CD14-positive monocyte (primary cell): ENCODE measurements at regions not wholly inside any gene's neighbourhood (a gene's known extent, or its start where the extent isn't known, plus 50 kb on each side); places are given as distances from the start of the nearest gene placed in this dataset.
A peak's percentile ranks its signal among the peaks of the same experiment; 100 is the strongest.

Source experiments
- DNase-seq, 3 donors: peaks; one replicate each; pipeline ENCODE4 v3.0.0-alpha.2; 2011 to 2022
- H2AFZ ChIP-seq: 2 replicates; pipeline ENCODE4 v1.6.0; 2012; ENCODE audit warnings: mild to moderate bottlenecking, low read depth, low read length, inconsistent platforms; ENCODE audit not compliant: insufficient read depth, poor library complexity, severe bottlenecking
- H3K27ac ChIP-seq, 2 donors: 1 replicate in 1 of 2; 2 replicates in 1 of 2; pipeline ENCODE4 v1.5.1; 2012 to 2013; ENCODE audit warnings: low read length in 2 of 2, control low read depth in 1 of 2, inconsistent platforms in 1 of 2, low read depth in 1 of 2, mild to moderate bottlenecking in 1 of 2
- H3K27me3 ChIP-seq, 2 donors: one replicate each; pipeline versions ENCODE4 v1.6.0 to v1.6.1; 2011 to 2013; ENCODE audit warnings: low read length in 2 of 2; ENCODE audit not compliant: control insufficient read depth in 2 of 2, insufficient read depth in 2 of 2
- H3K36me3 ChIP-seq, 2 donors: replicated peaks in 1 of 2; 1 replicate in 1 of 2; 2 replicates in 1 of 2; pipeline versions ENCODE4 v1.5.1 to v1.6.1; 2012 to 2013; ENCODE audit warnings: low read length in 2 of 2, control low read depth in 1 of 2, inconsistent platforms in 1 of 2, mild to moderate bottlenecking in 1 of 2; ENCODE audit not compliant: insufficient read depth in 2 of 2, control insufficient read depth in 1 of 2
- H3K4me1 ChIP-seq, 2 donors: 1 replicate in 1 of 2; 2 replicates in 1 of 2; pipeline versions ENCODE4 v1.5.1 to v1.6.1; 2012 to 2013; ENCODE audit warnings: low read length in 2 of 2, control low read depth in 1 of 2, inconsistent platforms in 1 of 2, mild to moderate bottlenecking in 1 of 2, moderate library complexity in 1 of 2; ENCODE audit not compliant: insufficient read depth in 2 of 2, control insufficient read depth in 1 of 2
- H3K4me2 ChIP-seq: replicated peaks from 2 replicates; pipeline ENCODE3; 2012; ENCODE audit warnings: low read length, moderate library complexity, mild to moderate bottlenecking; ENCODE audit not compliant: poor library complexity, severe bottlenecking; ENCODE audit errors: extremely low read depth
- H3K4me3 ChIP-seq, 3 experiments: fragments of 200-600 bp in 1 of 3; sonication (generic) in 1 of 3; replicated peaks in 1 of 3; 1 replicate in 2 of 3; 2 replicates in 1 of 3; pipeline ENCODE4 v1.5.1; 2011 to 2013; ENCODE audit warnings: low read length in 3 of 3, mild to moderate bottlenecking in 3 of 3, control low read depth in 2 of 3, low read depth in 2 of 3, inconsistent platforms in 1 of 3, moderate library complexity in 1 of 3
- H3K79me2 ChIP-seq: 2 replicates; pipeline ENCODE4 v1.6.0; 2012; ENCODE audit warnings: mild to moderate bottlenecking, control low read depth, inconsistent platforms, low read length, moderate library complexity; ENCODE audit not compliant: insufficient read depth
- H3K9ac ChIP-seq: 2 replicates; pipeline ENCODE4 v1.6.0; 2017; ENCODE audit warnings: low read length, mild to moderate bottlenecking; ENCODE audit not compliant: insufficient read depth, poor library complexity, severe bottlenecking
- H3K9me3 ChIP-seq, 2 donors: replicated peaks in 1 of 2; 1 replicate in 1 of 2; 2 replicates in 1 of 2; pipeline versions ENCODE4 v1.5.1 to v1.6.1; 2012 to 2013; ENCODE audit warnings: low read length in 2 of 2, control low read depth in 1 of 2; ENCODE audit not compliant: control insufficient read depth in 1 of 2, insufficient read depth in 1 of 2
- H4K20me1 ChIP-seq: 2 replicates; pipeline ENCODE4 v1.6.0; 2012; ENCODE audit warnings: mild to moderate bottlenecking, low read length, control low read depth, moderate library complexity; ENCODE audit not compliant: insufficient read depth
- H3K27ac Mint-ChIP-seq, 7 donors: one replicate each; pipeline ENCODE4 v1.8.0; 2020; ENCODE audit warnings: mild to moderate bottlenecking in 7 of 7, mixed read lengths in 7 of 7, moderate library complexity in 6 of 7, inconsistent platforms in 2 of 7
- H3K27me3 Mint-ChIP-seq, 3 donors: one replicate each; pipeline ENCODE4 v1.8.0; 2021 to 2022; ENCODE audit warnings: low read depth in 3 of 3, mild to moderate bottlenecking in 3 of 3, mixed read lengths in 3 of 3, moderate library complexity in 3 of 3, inconsistent platforms in 1 of 3
- H3K36me3 Mint-ChIP-seq, 2 donors: one replicate each; pipeline ENCODE4 v1.8.0; 2020; ENCODE audit warnings: mixed read lengths in 2 of 2, inconsistent platforms in 1 of 2, mild to moderate bottlenecking in 1 of 2
- H3K4me1 Mint-ChIP-seq: one replicate; pipeline ENCODE4 v1.8.0; 2020; ENCODE audit warnings: mild to moderate bottlenecking, mixed read lengths
- H3K4me3 Mint-ChIP-seq, 2 donors: one replicate each; pipeline ENCODE4 v1.8.0; 2020; ENCODE audit warnings: mild to moderate bottlenecking in 2 of 2, mixed read lengths in 2 of 2, moderate library complexity in 1 of 2
- H3K9me3 Mint-ChIP-seq, 7 donors: one replicate each; pipeline ENCODE4 v1.8.0; 2020 to 2022; ENCODE audit warnings: mixed read lengths in 7 of 7, mild to moderate bottlenecking in 6 of 7, moderate library complexity in 6 of 7, inconsistent platforms in 2 of 7
- CTCF ChIP-seq: fragments of 200-600 bp; IDR thresholded peaks from one replicate; pipeline ENCODE4 v1.8.0; 2022; ENCODE audit warnings: antibody characterized with exemption, mild to moderate bottlenecking
- WGBS: methylation state at CpG from one replicate; pipeline ENCODE4 v1.1.5; 2013; ENCODE audit warnings: missing lambda C conversion rate; ENCODE audit not compliant: insufficient coverage; 5-methylcytosine and 5-hydroxymethylcytosine counted together
- intact Hi-C, 2 donors: fragments of 100-400 bp; cut with micrococcal nuclease; formaldehyde crosslinking; loops; one replicate each; pipeline versions ENCODE4 v1.15.0 to v1.15.1; 2023

GRCh38 chr9:22238809-22239684 lies 207.6 kb upstream of the DMRTA1 start:
- Histone ChIP-seq H4K20me1 (no peaks in the 10 kb centered on the region), H3K36me3 (no peaks in the 10 kb centered on the region), H3K9ac (no peak overlapping the region), H3K27ac (no peak overlapping the region), H2AFZ (no peak overlapping the region), H3K27me3 (peaks cover 0 to 3% of the 10 kb centered on the region in 2 donors), H3K9me3 (no peaks in the 10 kb centered on the region), H3K4me2 (peak overlapping the region; percentile 30), H3K4me3 (no peak overlapping the region), H3K79me2 (no peaks in the 10 kb centered on the region), H3K4me1 (peaks cover 19 to 31% of the 10 kb centered on the region in 2 donors)
- no peak overlapping the region for H3K4me3 Mint-ChIP-seq
- H3K27ac Mint-ChIP-seq, result peak overlapping the region in 1 of 7 donors; percentile 33
- intact Hi-C loops, result loop anchor here in 1 of 2 donors (5.0 kb wide), 1 partner anchor 427 kb away; no protein-coding TSS in a partner anchor
- WGBS, result 11% methylated on average over 2 of the region's 9 CpGs
- peak; percentile 70 for TF ChIP-seq CTCF
- peak in 1 of 3 donors; percentile 27 for DNase-seq
- peaks cover 6 to 12% (median 6%) of the 10 kb centered on the region in 3 donors for H3K27me3 Mint-ChIP-seq
- peaks cover 25% of the 10 kb centered on the region for H3K4me1 Mint-ChIP-seq
- H3K9me3 Mint-ChIP-seq, result peaks cover 0 to 2% (median 0%) of the 10 kb centered on the region in 7 donors
- H3K36me3 Mint-ChIP-seq, result no peaks in the 10 kb centered on the region

GRCh38 chr9:22240619-22241018 lies 206.0 kb upstream of the DMRTA1 start:
- Histone ChIP-seq H3K4me1 (peaks cover 22 to 41% of the 10 kb centered on the region in 2 donors), H2AFZ (no peak overlapping the region), H3K4me3 (no peak overlapping the region), H3K9ac (no peak overlapping the region), H4K20me1 (no peaks in the 10 kb centered on the region), H3K79me2 (no peaks in the 10 kb centered on the region), H3K9me3 (no peaks in the 10 kb centered on the region), H3K36me3 (no peaks in the 10 kb centered on the region), H3K27ac (no peak overlapping the region), H3K4me2 (no peak overlapping the region), H3K27me3 (peaks cover 3% of the 10 kb centered on the region in 2 donors)
- Mint-ChIP-seq H3K36me3 (no peaks in the 10 kb centered on the region), H3K4me1 (peaks cover 27% of the 10 kb centered on the region), H3K9me3 (no peaks in the 10 kb centered on the region), H3K4me3 (no peak overlapping the region), H3K27me3 (peaks cover 3 to 6% (median 3%) of the 10 kb centered on the region in 3 donors), H3K27ac (peak overlapping the region in 1 of 7 donors; percentile 8)
- DNase-seq, result peak; percentile 18 to 64 (median 40)
- WGBS, result no CpG with 5 or more reads among the region's 1 CpG
- intact Hi-C loops, result loop anchor here in 1 of 2 donors (10.0 kb wide), 1 partner anchor 214 kb away; no protein-coding TSS in a partner anchor
- TF ChIP-seq CTCF, result no peak
